Suprapubic skin (tissue), 3 donors: ENCODE measurements at regions not wholly inside any gene's neighbourhood (a gene's known extent, or its start where the extent isn't known, plus 50 kb on each side); places are given as distances from the start of the nearest gene placed in this dataset.

Source experiments
- POLR2AphosphoS5 ChIP-seq, 3 donors: sonication (generic); formaldehyde crosslinking; IDR thresholded peaks; one replicate each; pipeline ENCODE4 v1.6.1; 2017; ENCODE audit warnings: antibody characterized with exemption in 3 of 3
- TF ChIP-seq, protein P1 (sequence below), 2 donors: fragments of 200-600 bp in 1 of 2; fragments of 450-650 bp in 1 of 2; sonication (generic) in 1 of 2; IDR thresholded peaks; one replicate each; pipeline ENCODE4 v1.5.1; 2016 to 2019; ENCODE audit warnings: antibody characterized with exemption in 2 of 2, mild to moderate bottlenecking in 1 of 2, moderate library complexity in 1 of 2

DNA sequence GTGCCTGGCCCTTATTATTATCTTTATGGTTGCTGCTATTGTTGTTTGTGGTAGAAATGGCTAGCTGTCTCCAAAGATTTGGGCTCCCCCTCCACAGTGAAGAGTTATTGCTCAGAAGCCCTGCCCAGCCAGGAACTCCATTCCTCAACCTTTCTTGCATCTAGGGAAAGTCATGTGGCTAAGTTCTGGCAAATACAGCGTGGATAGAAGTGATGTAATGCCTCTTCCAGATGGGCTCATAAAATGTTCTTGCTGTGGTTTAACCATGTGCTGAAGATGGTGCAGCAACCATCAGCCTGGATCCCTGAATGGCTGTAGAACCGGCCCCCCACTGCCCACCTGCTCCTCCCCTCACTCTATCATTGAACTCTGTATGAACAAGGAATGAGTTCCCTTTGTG is 203.5 kb upstream of the E2F8 start:
- TF ChIP-seq, protein P1, sequence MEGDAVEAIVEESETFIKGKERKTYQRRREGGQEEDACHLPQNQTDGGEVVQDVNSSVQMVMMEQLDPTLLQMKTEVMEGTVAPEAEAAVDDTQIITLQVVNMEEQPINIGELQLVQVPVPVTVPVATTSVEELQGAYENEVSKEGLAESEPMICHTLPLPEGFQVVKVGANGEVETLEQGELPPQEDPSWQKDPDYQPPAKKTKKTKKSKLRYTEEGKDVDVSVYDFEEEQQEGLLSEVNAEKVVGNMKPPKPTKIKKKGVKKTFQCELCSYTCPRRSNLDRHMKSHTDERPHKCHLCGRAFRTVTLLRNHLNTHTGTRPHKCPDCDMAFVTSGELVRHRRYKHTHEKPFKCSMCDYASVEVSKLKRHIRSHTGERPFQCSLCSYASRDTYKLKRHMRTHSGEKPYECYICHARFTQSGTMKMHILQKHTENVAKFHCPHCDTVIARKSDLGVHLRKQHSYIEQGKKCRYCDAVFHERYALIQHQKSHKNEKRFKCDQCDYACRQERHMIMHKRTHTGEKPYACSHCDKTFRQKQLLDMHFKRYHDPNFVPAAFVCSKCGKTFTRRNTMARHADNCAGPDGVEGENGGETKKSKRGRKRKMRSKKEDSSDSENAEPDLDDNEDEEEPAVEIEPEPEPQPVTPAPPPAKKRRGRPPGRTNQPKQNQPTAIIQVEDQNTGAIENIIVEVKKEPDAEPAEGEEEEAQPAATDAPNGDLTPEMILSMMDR (IDR thresholded peaks at IDR 0.05), result no peak
- TF ChIP-seq POLR2AphosphoS5 (IDR thresholded peaks at IDR 0.05), result no peak
